NOMO-1 treated with dmso at 0.1 percent for 144 hours (cell line): ENCODE measurements at regions not wholly inside any gene's neighbourhood (a gene's known extent, or its start where the extent isn't known, plus 50 kb on each side); places are given as distances from the start of the nearest gene placed in this dataset.
A peak's percentile ranks its signal among the peaks of the same experiment; 100 is the strongest.
"Not testable (repeated sequence)": the region's sequence is repeated elsewhere in the genome, so short reads cannot be mapped to it uniquely, and the experiment has no call there.

Experiments
- DNase-seq: peaks from one replicate; lab custom pipeline; 2025; ENCODE audit not compliant: unreplicated experiment; lab: John Stamatoyannopoulos, UW

DNA sequence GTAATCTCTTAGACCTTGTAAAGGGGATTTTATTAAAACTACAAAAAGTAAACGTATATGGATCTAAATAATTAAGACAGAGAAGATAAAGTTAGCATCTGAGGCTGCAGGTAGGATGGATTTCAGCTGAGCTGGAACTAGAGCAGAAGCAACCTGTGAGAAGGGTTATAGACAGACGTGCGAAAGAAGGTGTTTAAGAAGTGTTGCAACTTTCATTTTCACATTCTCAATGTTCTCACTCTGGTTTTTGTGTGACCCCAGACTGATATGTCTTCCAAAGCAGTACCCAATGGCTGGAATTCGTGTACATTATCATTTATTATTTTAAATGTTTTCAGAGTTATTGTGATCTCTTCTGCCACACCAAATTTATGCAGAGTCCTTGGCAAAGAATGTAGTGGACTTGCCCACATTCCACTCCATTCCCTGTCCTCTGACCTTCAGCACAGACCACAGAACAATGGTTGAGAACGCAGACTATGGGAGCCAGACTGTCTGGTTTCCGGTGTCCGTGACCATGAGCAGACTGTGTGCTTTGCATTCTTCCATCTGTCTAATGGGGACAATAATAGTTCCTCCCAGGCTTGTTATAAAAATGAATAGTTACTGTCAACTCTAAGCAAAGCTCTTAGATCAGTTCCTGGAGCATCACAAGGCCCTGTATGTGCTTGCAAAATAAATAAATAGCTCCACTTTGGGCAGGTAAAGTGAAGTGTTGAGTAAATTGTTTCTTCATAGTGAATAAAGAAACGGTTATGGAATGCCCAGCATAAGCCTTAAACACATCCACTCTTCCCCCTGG lies 140.6 kb upstream of the SAMSN1 start:
- DNase-seq: peak; percentile 52

DNA sequence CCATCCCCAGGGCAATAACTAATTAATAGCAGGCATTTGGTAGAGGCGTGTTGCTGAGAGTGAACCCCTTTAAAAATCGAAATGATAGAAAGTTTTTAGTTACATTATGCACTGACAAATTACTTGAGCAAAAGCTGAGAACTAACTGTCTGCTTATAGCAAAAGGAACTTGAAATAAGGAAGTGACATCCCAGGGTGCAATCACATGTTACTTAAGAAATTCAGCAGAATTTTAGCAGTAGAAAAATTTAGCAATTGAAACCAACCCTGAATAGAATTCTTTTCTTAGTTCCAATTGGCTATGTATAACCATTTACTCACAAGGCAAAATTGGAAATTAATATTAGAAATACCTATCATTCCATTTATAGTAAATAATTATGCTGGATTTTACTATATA lies 139.5 kb upstream of the SAMSN1 start:
- DNase-seq: peak; percentile 56

DNA sequence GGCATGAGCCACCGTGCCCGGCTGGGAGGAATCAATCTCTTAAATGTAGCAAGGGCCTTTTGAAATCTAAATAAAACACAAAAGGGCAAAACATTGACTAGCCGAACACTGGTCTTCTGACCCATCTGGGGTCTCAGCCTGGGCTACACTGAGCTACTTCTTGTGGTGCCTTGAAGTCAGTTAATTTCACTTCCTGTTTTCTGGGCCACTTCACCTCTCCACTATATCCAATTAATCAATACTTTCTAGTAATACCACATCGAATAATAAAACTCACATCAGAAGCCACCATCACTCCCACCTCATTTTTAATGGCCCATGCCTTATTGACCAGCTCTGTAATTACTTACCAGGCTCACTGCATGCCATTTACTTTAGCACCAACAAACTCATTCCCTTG lies 138.0 kb upstream of the SAMSN1 start:
- DNase-seq: no peak

DNA sequence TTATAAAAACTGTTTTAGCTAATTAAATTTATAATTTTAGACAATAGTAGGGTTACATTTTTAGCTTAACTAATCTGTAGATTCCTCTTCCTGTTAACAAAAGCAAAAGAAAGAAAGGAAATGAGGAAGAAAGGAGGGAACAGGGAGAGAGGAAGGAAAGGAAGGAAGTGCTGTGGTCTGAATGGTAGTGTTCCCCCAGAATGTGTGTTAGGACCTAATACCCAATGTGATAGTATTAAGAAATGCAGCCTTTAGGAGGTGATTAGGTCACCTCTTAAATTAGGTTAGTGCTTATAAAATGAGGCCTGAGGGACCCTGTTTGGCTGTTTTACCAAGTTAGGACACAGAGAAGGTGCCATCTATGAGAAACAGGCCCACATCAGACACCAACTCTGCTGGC lies 136.9 kb upstream of the SAMSN1 start:
- no peak for DNase-seq

DNA sequence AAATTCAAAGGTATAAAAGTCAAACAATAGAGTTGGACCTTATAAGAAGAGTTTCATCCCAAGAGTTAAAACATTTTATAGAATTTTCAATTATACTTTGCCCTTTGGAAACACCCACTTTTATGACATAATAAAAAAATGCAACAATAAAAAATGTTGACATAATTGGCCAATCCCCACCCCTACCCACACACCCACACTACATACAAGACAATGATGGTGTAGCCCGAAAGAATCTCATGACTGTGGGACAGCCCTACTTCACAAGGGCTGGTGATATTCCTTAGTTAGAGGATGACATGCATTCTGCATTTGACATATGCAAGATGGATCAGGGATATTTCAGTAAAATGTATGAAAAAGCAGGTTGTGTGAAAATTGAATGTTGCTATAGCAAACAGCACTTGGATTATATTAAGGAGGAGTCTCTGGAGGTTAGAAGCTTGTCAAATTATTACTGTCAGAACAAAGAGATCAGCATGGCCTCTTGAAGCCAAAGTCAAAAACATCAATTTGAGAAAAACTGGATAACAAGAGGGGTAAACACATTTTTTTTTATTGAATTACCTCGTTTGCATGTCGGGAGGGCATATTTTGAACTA lies 133.0 kb upstream of the SAMSN1 start:
- DNase-seq: no peak

DNA sequence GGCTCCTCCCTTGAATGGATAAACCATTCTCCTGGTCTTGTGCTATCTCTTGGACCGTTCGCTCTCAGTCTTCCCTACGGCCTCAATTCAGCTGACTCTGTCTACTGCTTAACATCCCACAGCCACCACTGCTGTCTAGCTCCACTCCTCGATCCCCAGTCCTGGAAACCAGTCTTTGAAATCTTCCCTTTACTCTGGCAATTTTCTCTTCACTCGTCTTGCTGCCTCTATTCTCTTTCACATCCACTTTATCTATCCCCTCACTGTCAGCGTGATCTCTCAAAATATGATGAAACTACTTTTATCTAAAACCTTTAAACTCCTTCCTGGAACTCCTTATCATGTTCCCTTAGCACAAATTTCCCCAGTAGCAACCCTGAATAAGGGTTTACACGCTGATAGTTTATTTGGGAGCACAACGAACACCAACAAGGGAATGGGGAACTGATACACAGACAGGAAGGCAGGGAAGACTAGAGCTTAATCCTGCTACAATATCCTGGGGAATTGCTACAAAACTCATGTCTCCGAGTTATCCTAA lies 131.6 kb upstream of the SAMSN1 start:
- no peak for DNase-seq

DNA sequence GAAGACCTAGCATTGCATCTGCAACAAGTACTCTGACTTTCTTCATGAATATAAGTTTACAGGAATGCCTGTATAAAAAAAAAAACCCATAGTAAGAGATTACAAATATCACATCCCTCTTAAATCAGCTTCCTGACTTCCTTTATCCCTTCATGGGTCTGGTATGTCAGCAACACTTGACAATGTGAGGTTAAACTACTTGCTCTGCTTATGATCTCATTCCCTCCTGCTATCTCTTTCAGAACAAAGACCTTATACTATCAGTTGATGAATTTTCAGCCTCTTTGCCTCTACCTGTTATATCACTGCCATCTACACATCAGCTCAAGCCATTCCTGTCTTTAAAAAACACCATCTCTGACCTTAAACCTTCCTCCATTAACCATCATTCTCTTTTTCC lies 130.9 kb upstream of the SAMSN1 start:
- DNase-seq: no peak

DNA sequence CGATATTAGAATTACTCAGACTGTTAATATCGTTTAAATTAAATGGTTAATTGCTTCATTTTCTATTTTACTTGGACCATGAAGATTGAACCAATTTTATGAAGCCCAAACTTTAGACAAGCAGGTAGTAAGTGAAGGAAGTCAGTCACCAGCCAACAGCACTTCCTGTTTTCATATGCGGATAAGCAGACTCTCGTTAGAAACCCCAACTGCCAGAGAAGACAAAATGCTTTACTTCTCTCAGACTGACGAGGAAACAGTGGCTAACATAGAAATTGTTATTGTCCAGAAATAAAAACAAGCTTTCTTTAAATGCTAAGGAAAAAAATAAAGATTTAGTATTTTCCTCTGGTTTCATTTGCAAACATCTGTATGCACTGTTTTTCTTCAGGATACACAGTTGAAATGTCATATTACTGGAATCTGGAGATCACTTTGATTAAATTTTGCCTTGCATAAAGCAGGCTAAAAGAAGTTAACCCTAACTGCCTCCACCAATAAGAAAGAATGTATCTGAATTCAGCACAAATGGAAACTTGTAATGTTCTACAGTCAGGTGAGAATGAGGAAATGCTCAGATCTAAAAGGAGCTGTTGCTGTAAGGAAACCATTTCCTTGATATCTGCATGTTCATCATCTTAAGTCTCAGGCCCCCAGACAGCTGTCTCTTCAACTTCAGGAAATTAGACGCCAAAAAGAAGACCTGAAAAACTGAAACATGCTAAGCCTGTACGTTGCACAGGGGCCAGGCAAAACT lies 129.8 kb upstream of the SAMSN1 start:
- DNase-seq: peak; percentile 45

DNA sequence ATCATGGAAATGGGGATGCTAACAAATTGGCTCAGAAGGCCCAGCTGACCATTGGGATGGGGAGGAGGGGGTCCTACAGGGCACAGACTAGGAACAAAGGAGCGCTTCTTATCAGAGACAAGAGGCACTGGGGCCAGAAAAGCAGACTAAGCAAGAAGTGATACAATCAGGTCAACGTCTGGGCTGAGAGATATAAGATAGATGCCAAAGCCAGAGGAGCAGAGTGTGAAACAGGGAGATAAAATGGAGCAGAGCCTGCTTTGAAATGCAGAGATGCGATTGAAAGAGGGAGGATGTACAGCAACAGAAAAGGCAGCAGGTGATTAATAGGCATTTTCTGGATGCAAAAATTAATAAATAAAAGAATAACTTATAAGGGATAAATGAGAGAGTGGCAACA lies 127.5 kb upstream of the SAMSN1 start:
- DNase-seq: no peak

DNA sequence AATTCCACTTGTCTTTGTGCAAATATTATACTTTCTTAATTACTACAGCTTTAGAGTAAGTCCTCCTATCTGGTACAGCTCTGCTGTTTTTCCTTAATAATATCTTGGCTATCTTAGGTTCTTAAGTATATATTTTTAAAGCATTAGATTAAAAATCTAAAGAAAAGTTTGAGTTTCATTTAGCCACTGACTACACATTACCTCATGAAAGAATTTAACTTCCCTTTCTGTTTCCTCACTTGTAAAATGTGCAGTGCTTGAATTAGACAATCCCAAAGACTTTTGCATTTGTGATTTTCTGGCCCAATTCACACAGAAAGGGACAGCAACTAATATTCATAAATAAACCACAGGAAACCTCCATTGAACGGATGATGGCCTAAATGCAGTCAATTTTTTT lies 126.4 kb upstream of the SAMSN1 start:
- DNase-seq: no peak

DNA sequence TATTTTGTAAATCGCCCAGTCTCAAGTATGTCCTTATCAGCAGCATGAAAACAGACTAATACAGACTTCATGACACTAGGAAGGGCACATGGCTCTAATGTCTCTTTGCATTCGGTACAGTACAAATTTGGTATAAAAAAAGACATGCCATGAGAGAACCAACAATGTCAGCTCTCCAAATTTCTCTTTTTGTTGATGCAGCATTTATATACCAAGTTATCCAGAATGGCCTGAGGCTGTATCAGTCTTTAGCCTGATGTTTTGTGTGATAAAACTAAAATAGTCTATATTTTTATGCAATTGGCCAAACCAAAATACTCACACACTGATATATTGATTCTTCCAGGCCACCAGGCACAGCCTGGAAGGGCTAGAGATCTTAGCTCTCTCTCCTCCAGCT lies 124.3 kb upstream of the SAMSN1 start:
- no peak for DNase-seq

DNA sequence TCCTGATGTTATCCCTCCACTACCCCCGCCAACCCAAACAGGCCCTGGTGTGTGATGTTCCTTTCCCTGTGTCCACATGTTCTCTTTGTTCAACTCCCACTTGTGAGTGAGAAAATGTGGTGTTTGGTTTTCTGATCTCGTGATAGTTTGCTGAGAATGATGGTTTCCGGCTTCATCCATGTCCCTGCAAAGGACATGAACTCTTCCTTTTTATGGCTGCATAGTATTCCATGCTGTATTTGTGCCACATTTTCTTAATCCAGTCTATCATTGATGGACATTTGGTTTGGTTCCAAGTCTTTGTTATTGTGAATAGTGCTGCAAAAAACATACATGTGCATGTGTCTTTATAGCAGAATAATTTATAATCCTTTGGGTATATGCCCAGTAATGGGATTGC lies 123.0 kb upstream of the SAMSN1 start:
- not testable (repeated sequence) for DNase-seq

DNA sequence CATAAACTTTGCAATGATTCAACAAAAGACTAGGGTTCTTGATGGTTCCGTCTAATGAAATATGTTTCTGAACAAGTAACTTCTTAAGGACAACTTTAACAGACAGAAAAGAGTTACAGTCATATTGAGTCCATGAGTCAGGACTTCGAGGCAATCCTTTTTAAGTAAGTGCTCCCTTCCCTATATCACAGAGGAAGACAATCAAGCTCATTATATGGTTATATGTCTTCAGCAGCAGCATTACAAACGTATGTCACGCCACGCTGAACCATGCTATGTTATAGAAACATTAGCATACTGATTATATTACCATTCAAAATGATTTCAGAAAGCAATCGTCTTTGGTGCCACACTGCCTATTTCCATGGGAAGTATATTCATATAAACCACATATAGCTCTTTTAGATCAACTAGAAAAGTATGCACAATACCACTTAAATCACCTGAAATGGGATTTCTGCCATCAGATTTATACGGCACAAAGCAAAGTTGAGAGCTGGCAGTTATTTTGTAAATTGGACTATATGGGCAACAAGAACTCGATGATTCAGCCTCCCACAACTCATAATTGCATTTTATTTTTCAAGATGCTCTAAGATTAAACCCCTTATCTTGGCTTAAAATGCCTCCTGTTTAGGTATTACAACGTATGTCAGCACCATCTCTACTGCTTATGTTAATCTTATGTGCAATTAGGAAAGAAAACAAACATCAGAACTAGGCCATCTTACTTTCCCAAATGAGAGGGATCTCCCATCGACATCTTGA lies 111.3 kb upstream of the SAMSN1 start:
- DNase-seq: no peak

DNA sequence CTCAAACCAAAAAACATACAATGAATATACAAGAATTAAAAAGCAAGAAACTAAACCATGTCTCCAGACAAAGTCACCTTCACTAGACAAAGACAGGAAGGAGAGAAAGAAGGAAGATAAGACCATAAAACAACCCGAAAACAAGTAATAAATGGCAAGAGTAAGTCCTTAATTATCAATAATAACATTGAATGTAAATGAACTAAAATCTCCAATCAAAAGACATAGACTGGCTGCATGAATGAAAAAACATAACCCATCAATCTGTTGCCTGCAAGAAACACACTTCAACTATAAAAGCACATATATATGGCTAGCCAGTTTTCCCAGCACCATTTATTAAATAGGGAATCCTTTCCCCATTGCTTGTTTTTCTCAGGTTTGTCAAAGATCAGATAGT lies 100.8 kb upstream of the SAMSN1 start:
- no peak for DNase-seq

DNA sequence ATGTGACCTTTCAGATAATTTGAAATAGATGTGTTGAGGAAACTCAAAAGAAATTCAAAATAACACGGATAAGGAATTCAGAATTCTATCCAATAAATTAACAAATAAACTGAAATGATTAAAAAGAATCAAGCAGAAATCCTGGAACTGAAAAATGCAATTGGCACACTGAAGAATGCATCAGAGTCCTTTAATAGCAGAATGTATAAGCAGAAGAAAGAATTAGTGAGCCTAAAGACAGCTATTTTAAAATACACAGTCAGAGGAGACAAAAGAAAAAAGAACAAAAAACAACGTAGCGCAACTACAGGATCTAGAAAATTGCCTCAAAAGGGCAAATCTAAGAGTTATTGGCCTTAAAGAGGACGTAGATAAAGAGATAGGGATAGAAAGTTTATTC lies 99.6 kb upstream of the SAMSN1 start:
- DNase-seq: no peak

DNA sequence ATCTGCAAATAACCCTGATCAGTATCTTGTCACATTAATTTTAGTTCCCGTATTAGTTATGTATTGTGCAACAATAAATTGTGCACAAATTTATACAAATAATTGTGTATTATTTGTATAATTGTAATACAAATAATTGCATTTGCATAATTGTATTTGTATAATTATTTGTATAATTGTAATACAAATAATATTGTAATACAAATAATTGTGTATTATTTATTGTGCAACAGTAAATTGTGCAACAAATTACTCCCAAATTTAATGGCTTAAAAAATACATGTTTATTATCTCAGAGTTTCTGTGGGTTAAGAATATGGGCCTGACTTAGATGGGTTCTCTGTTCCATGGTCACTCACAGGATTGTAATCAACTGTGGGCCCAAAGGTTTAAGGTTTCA lies 86.2 kb upstream of the SAMSN1 start:
- no peak for DNase-seq

DNA sequence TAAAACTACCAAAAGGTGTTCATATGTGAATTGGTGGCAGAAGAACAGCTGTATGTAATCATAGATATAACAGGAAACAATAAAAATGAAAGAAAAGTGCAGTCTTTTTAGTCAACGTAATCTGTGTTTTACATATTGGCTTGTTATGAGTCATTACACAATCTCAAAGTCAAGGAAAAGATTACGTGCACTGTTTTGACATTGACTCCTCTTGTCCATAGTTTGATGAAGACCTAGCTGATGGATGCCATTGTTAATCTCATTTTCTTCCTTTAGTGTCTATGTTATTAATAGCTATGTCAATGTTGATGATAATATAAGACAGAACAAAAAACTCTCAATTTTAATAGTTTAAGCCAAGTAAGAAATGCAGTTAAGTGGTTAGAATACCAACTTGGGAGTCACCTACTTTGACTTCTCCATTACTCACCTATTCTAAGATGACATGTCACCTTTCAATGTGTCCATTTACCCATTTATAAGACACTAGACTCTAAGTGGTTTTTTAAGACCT lies 84.5 kb upstream of the SAMSN1 start:
- DNase-seq: no peak

DNA sequence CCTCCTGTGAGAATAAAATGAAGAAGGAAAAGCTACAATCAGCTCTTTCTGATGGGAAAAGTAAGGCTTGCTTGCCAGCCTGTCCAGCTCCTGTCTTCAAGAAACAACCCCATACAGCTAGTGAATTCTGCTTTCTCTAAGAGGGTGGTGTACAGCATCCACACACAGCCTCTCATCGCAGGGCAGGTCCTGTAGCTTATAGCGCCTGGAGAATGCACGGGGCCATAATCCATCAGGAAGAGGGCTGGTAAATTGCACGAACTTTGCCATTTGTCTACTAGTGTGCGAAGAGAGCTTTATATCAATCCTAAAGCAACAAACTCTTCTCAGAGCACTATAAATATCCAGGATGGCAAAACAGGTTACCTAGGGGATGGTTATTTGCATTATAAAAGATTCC lies 83.3 kb upstream of the SAMSN1 start:
- no peak for DNase-seq

DNA sequence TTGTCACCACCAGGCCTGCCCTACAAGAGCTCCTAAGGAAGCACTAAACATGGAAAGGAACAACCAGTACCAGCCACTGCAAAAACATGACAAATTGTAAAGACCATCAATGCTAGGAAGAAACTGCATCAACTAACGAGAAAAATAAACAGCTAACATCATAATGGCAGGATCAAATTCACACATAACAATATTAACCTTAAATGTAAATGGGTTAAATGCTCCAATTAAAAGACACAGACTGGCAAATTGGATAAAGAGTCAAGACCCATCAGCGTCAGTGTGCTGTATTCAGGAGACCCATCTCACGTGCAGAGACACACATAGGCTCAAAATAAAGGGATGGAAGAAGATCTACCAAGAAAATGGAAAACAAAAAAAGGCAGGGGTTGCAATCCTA lies 77.0 kb upstream of the SAMSN1 start:
- DNase-seq: not testable (repeated sequence)

DNA sequence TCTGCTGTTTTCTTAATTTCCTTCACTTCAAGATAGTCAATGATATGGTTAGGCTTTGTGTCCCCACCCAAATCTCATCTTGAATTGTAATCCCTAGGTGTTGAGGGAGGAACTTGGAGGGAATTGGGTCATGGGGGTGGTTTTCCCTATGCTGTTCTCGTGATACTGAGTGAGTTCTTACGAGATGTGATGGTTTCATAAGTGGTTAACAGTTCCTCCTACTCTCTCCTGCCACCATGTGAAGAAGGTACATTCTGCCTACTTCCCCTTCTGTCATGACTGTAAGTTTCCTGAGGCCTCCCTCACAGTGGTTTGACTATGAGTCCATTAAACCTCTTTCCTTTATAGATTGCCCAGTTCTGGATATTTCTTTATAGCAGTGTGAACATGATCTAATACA lies 74.0 kb upstream of the SAMSN1 start:
- no peak for DNase-seq

DNA sequence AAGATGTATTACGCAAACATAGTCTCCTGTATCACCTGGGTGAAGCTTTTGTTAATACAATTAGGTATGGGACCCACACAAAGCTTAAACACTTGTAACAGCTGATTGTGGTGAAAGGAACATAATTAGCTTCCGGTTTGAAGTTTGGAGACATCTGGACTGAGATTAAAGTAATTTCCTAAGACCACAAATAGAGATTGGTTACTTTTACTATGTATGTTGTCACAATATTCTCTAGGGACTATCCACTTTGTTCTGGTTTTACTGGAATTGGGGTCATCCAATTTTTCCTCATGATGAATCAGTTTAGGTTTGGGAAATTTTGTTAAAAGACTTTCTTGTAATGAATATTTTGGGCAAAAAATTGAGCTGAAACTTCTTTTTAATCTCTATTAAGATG lies 71.8 kb upstream of the SAMSN1 start:
- peak; percentile 21 for DNase-seq
